ENCODE measurements at regions not wholly inside any gene's neighbourhood (a gene's known extent, or its start where the extent isn't known, plus 50 kb on each side); places are given as distances from the start of the nearest gene placed in this dataset.

GRCh38 chr10:83678850-83679249, 460.5 kb upstream of the GHITM start:
- no peak for TF ChIP-seq CTCF (IDR thresholded peaks at IDR 0.05; ENCODE audit: insufficient read depth, low read depth, low read length, missing control alignments)
- no peak overlapping the region for H3K4me3 ChIP-seq (ENCODE audit: low read depth, low read length)
- peak; percentile 13 for DNase-seq (ENCODE audit: low read depth)

GRCh38 chr10:83680470-83680891, 458.8 kb upstream of the GHITM start:
- DNase-seq (ENCODE audit: low read depth), result peak; percentile 93
- no peak for TF ChIP-seq CTCF (IDR thresholded peaks at IDR 0.05; ENCODE audit: insufficient read depth, low read depth, low read length, missing control alignments)
- peak overlapping the region; percentile 10 for H3K4me3 ChIP-seq (ENCODE audit: low read depth, low read length)

- H3K4me3 ChIP-seq (ENCODE audit: low read depth, low read length), result no peak overlapping the region
- DNase-seq (ENCODE audit: low read depth), result no peak
- no peak for TF ChIP-seq CTCF (IDR thresholded peaks at IDR 0.05; ENCODE audit: insufficient read depth, low read depth, low read length, missing control alignments)
Observed at GRCh38 chr10:83682414-83682813, 456.9 kb upstream of the GHITM start.

- no peak overlapping the region for H3K4me3 ChIP-seq (ENCODE audit: low read depth, low read length)
- TF ChIP-seq CTCF (IDR thresholded peaks at IDR 0.05; ENCODE audit: insufficient read depth, low read depth, low read length, missing control alignments), result no peak
- DNase-seq (ENCODE audit: low read depth), result no peak
Observed at GRCh38 chr10:83685458-83685857, 453.9 kb upstream of the GHITM start.

- no peak for TF ChIP-seq CTCF (IDR thresholded peaks at IDR 0.05; ENCODE audit: insufficient read depth, low read depth, low read length, missing control alignments)
- no peak overlapping the region for H3K4me3 ChIP-seq (ENCODE audit: low read depth, low read length)
- DNase-seq (ENCODE audit: low read depth), result no peak
Observed at GRCh38 chr10:83691791-83692596, 447.3 kb upstream of the GHITM start.

- TF ChIP-seq CTCF (IDR thresholded peaks at IDR 0.05; ENCODE audit: insufficient read depth, low read depth, low read length, missing control alignments), result no peak
Observed at GRCh38 chr10:83698899-83699298, 440.4 kb upstream of the GHITM start.

GRCh38 chr10:83701799-83702198, 437.5 kb upstream of the GHITM start:
- no peak for TF ChIP-seq CTCF (IDR thresholded peaks at IDR 0.05; ENCODE audit: insufficient read depth, low read depth, low read length, missing control alignments)
- DNase-seq (ENCODE audit: low read depth), result no peak
- no peak overlapping the region for H3K4me3 ChIP-seq (ENCODE audit: low read depth, low read length)

More at GRCh38 chr10:83698899-83699298, 440.4 kb upstream of the GHITM start:
- DNase-seq (ENCODE audit: low read depth), result no peak
- no peak overlapping the region for H3K4me3 ChIP-seq (ENCODE audit: low read depth, low read length)
